ENCODE measurements at regions not wholly inside any gene's neighbourhood (a gene's known extent, or its start where the extent isn't known, plus 50 kb on each side); places are given as distances from the start of the nearest gene placed in this dataset.

DNA sequence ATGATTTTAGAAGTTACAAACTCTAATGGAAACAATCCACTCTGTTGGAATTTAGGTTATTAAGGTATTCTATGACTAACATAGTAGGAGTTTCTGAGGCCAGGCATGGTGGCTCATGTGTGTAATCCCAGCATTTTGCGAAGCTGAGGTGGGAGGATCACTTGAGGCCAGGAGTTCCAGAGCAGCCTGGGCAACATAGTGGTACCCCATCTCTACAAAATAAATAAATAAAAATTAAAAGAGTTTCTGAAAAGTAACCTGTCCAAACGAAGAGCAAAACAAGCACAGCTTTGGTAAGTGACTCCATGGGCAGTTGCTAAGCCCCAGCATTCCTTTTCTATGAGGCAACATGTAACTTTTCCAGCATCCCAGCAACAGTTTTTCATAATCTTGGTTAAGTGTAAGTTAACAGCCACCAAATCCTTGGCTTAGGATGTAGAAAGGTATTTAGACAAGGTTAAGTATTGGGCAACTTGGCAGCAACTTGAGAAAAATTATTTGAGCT is 86.3 kb downstream of the SOX4 start:
- POLR2A ChIA-PET: no interaction called here
- CTCF ChIA-PET: no interaction called here
- no peaks in the 10 kb centered on the region for H3K4me1 Mint-ChIP-seq
- no peaks in the 10 kb centered on the region for H3K9me3 Mint-ChIP-seq
- DNase-seq: no peak
- no peaks in the 10 kb centered on the region for H3K36me3 Mint-ChIP-seq (ENCODE audit: low read depth)
- no peak overlapping the region for H3K27ac Mint-ChIP-seq
- no peak overlapping the region for H3K4me3 Mint-ChIP-seq
- no peaks in the 10 kb centered on the region for H3K27me3 Mint-ChIP-seq

- no peaks in the 10 kb centered on the region for H3K36me3 Mint-ChIP-seq (ENCODE audit: low read depth)
- no peaks in the 10 kb centered on the region for H3K4me1 Mint-ChIP-seq
- no peak overlapping the region for H3K4me3 Mint-ChIP-seq
- H3K27ac Mint-ChIP-seq: no peak overlapping the region
- no peak for DNase-seq
- ChIA-PET POLR2A (no interaction called here), CTCF (no interaction called here)
- H3K9me3 Mint-ChIP-seq: no peaks in the 10 kb centered on the region
- H3K27me3 Mint-ChIP-seq: no peaks in the 10 kb centered on the region
Observed at GRCh38 chr6:21680611-21681010, 87.1 kb downstream of the SOX4 start.

GRCh38 chr6:21690489-21690888 is 96.9 kb downstream of the SOX4 start:
- Mint-ChIP-seq H3K27me3 (no peaks in the 10 kb centered on the region), H3K9me3 (peaks cover 8% of the 10 kb centered on the region), H3K36me3 (ENCODE audit: low read depth) (no peaks in the 10 kb centered on the region), H3K4me1 (no peaks in the 10 kb centered on the region), H3K27ac (no peak overlapping the region), H3K4me3 (no peak overlapping the region)
- CTCF ChIA-PET: no interaction called here
- POLR2A ChIA-PET: no interaction called here
- no peak for DNase-seq

GRCh38 chr6:21691685-21692346 is 98.3 kb downstream of the SOX4 start:
- H3K4me1 Mint-ChIP-seq: no peaks in the 10 kb centered on the region
- no peak overlapping the region for H3K4me3 Mint-ChIP-seq
- no peak for DNase-seq
- H3K36me3 Mint-ChIP-seq (ENCODE audit: low read depth): no peaks in the 10 kb centered on the region
- no peaks in the 10 kb centered on the region for H3K27me3 Mint-ChIP-seq
- H3K9me3 Mint-ChIP-seq: peaks cover 8% of the 10 kb centered on the region
- no peak overlapping the region for H3K27ac Mint-ChIP-seq
- CTCF ChIA-PET: interaction anchor here (0.6 kb wide), 1 partner anchor 1784 kb away, joined by 3 read pairs; no protein-coding TSS in a partner anchor
- POLR2A ChIA-PET: no interaction called here

- no peak for DNase-seq
- no peak overlapping the region for H3K4me3 Mint-ChIP-seq
- no peaks in the 10 kb centered on the region for H3K4me1 Mint-ChIP-seq
- POLR2A ChIA-PET: no interaction called here
- CTCF ChIA-PET: no interaction called here
- H3K27me3 Mint-ChIP-seq: no peaks in the 10 kb centered on the region
- H3K36me3 Mint-ChIP-seq (ENCODE audit: low read depth): no peaks in the 10 kb centered on the region
- H3K27ac Mint-ChIP-seq: no peak overlapping the region
- peaks cover 8% of the 10 kb centered on the region for H3K9me3 Mint-ChIP-seq
Observed at GRCh38 chr6:21692721-21693120, 99.2 kb downstream of the SOX4 start.

DNA sequence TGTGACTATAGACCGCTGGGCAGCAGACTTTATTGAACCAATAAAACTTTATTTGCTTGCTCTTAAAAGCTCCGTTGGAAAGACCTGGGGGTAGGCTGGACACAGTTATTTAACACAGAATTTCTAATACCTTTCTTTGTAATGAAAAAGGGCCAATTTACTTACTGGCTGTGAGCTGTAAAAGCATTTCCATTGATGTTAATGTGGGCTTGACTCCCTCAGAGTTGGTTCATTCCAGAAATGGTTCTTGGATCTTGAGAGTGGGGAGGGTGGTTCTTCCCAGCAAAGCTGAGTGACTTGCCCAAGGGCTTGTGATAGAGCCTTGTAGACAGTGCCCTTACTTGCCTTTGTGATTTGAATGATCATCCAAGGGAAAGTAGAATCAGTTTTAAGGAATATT is 100.6 kb downstream of the SOX4 start:
- ChIA-PET POLR2A (no interaction called here), CTCF (no interaction called here)
- peaks cover 5% of the 10 kb centered on the region for H3K9me3 Mint-ChIP-seq
- no peaks in the 10 kb centered on the region for H3K4me1 Mint-ChIP-seq
- no peak overlapping the region for H3K27ac Mint-ChIP-seq
- H3K36me3 Mint-ChIP-seq (ENCODE audit: low read depth): no peaks in the 10 kb centered on the region
- H3K4me3 Mint-ChIP-seq: no peak overlapping the region
- DNase-seq: no peak
- no peaks in the 10 kb centered on the region for H3K27me3 Mint-ChIP-seq

- H3K27ac Mint-ChIP-seq: no peak overlapping the region
- no peaks in the 10 kb centered on the region for H3K4me1 Mint-ChIP-seq
- no peaks in the 10 kb centered on the region for H3K36me3 Mint-ChIP-seq (ENCODE audit: low read depth)
- peaks cover 1% of the 10 kb centered on the region for H3K27me3 Mint-ChIP-seq
- no peaks in the 10 kb centered on the region for H3K9me3 Mint-ChIP-seq
- no peak overlapping the region for H3K4me3 Mint-ChIP-seq
- ChIA-PET CTCF (no interaction called here), POLR2A (no interaction called here)
- no peak for DNase-seq
Observed at GRCh38 chr6:21707524-21708319, 114.2 kb downstream of the SOX4 start.

- H3K9me3 Mint-ChIP-seq: no peaks in the 10 kb centered on the region
- POLR2A ChIA-PET: no interaction called here
- H3K27ac Mint-ChIP-seq: no peak overlapping the region
- CTCF ChIA-PET: no interaction called here
- peaks cover 1% of the 10 kb centered on the region for H3K27me3 Mint-ChIP-seq
- no peaks in the 10 kb centered on the region for H3K4me1 Mint-ChIP-seq
- no peak overlapping the region for H3K4me3 Mint-ChIP-seq
- no peaks in the 10 kb centered on the region for H3K36me3 Mint-ChIP-seq (ENCODE audit: low read depth)
- DNase-seq: no peak
Observed at GRCh38 chr6:21708320-21708580, 114.7 kb downstream of the SOX4 start.

- no peak overlapping the region for H3K4me3 Mint-ChIP-seq
- no peak for DNase-seq
- no peaks in the 10 kb centered on the region for H3K9me3 Mint-ChIP-seq
- H3K27me3 Mint-ChIP-seq: peaks cover 1% of the 10 kb centered on the region
- ChIA-PET CTCF (no interaction called here), POLR2A (no interaction called here)
- no peak overlapping the region for H3K27ac Mint-ChIP-seq
- no peaks in the 10 kb centered on the region for H3K36me3 Mint-ChIP-seq (ENCODE audit: low read depth)
- no peaks in the 10 kb centered on the region for H3K4me1 Mint-ChIP-seq
Observed at GRCh38 chr6:21710216-21710615, 116.7 kb downstream of the SOX4 start.

GRCh38 chr6:21710908-21711627 is 117.5 kb downstream of the SOX4 start:
- no peaks in the 10 kb centered on the region for H3K4me1 Mint-ChIP-seq
- no peaks in the 10 kb centered on the region for H3K36me3 Mint-ChIP-seq (ENCODE audit: low read depth)
- peaks cover 1% of the 10 kb centered on the region for H3K27me3 Mint-ChIP-seq
- no peak overlapping the region for H3K27ac Mint-ChIP-seq
- H3K9me3 Mint-ChIP-seq: no peaks in the 10 kb centered on the region
- POLR2A ChIA-PET: no interaction called here
- no peak overlapping the region for H3K4me3 Mint-ChIP-seq
- DNase-seq: no peak
- CTCF ChIA-PET: interaction anchor here (0.6 kb wide), 1 partner anchor 1435 kb away, joined by 4 read pairs; no protein-coding TSS in a partner anchor

GRCh38 chr6:21712213-21712612 is 118.7 kb downstream of the SOX4 start:
- no peaks in the 10 kb centered on the region for H3K36me3 Mint-ChIP-seq (ENCODE audit: low read depth)
- DNase-seq: no peak
- CTCF ChIA-PET: no interaction called here
- H3K9me3 Mint-ChIP-seq: no peaks in the 10 kb centered on the region
- H3K27ac Mint-ChIP-seq: no peak overlapping the region
- H3K27me3 Mint-ChIP-seq: peaks cover 1% of the 10 kb centered on the region
- H3K4me3 Mint-ChIP-seq: no peak overlapping the region
- H3K4me1 Mint-ChIP-seq: no peaks in the 10 kb centered on the region
- POLR2A ChIA-PET: no interaction called here

GRCh38 chr6:21713481-21713880 is 119.9 kb downstream of the SOX4 start:
- H3K4me3 Mint-ChIP-seq: no peak overlapping the region
- no peaks in the 10 kb centered on the region for H3K4me1 Mint-ChIP-seq
- no peaks in the 10 kb centered on the region for H3K36me3 Mint-ChIP-seq (ENCODE audit: low read depth)
- H3K27ac Mint-ChIP-seq: no peak overlapping the region
- H3K9me3 Mint-ChIP-seq: no peaks in the 10 kb centered on the region
- ChIA-PET POLR2A (no interaction called here), CTCF (interaction anchor here (0.6 kb wide), 1 partner anchor 32 kb away, joined by 3 read pairs; no protein-coding TSS in a partner anchor)
- H3K27me3 Mint-ChIP-seq: peaks cover 1% of the 10 kb centered on the region
- DNase-seq: no peak

DNA sequence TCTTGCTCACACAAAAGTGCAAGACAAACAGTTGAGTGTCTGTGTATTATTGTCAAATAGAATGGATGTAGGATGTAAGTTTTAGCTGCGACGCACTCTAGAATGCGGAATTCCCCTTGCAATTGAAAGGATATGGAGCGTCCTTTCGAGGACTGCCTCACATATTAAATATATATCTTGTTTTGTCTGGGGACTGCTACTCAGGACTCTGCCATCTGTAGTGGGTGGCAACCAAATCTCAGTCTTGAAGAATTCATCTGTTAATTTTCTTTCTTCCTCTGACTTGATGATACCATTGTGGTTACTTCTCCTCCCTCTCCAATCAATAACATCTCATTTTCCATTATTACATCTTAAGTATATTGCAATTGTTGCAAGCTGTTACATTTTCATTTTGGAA is 121.6 kb downstream of the SOX4 start:
- no peaks in the 10 kb centered on the region for H3K4me1 Mint-ChIP-seq
- CTCF ChIA-PET: interaction anchor here (0.7 kb wide), 1 partner anchor 208 kb away, joined by 6 read pairs; no protein-coding TSS in a partner anchor
- no peak overlapping the region for H3K27ac Mint-ChIP-seq
- H3K36me3 Mint-ChIP-seq (ENCODE audit: low read depth): no peaks in the 10 kb centered on the region
- POLR2A ChIA-PET: no interaction called here
- no peak for DNase-seq
- H3K4me3 Mint-ChIP-seq: no peak overlapping the region
- peaks cover 1% of the 10 kb centered on the region for H3K27me3 Mint-ChIP-seq
- H3K9me3 Mint-ChIP-seq: peaks cover 2% of the 10 kb centered on the region
